Panc1 (cell line): ENCODE measurements at regions not wholly inside any gene's neighbourhood (a gene's known extent, or its start where the extent isn't known, plus 50 kb on each side); places are given as distances from the start of the nearest gene placed in this dataset.

Experiments
- ATAC-seq: fragments of 200-7000 bp; cut with Tn5 transposase; 2 replicates; pipeline ENCODE4 v1.9.1; 2020; ENCODE audit warnings: mild to moderate bottlenecking, moderate library complexity
- BruUV-seq: library from RNA; stranded (reverse); fragments of 400-500 nt; replicated peaks from 2 replicates; lab custom pipeline; 2021; lab: Mats Ljungman, UMichigan
- CTCF ChIA-PET: fragments of 300-600 bp; sonication (Branson Sonifier 250); formaldehyde crosslinking; loops from one replicate; lab custom pipeline; 2022; ENCODE audit warnings: antibody characterized with exemption; lab: Charles Lee
- POLR2A ChIA-PET: fragments of 300-600 bp; sonication (Branson Sonifier 250); formaldehyde crosslinking; loops from one replicate; lab custom pipeline; 2022; ENCODE audit warnings: antibody characterized with exemption; lab: Charles Lee
- DNase-seq: peaks from one replicate; pipeline ENCODE4 v3.0.0-alpha.2; 2010; ENCODE audit warnings: low read depth, low spot score
- H3K27ac ChIP-seq: 2 replicates; pipeline ENCODE4 v1.5.1; 2011; ENCODE audit warnings: mild to moderate bottlenecking, low read length, inconsistent platforms
- H3K27me3 ChIP-seq: fragments of 200-500 bp; sonication (Bioruptor generic); 2 replicates; pipeline ENCODE4 v1.6.0; 2014; ENCODE audit warnings: low read length, inconsistent platforms; ENCODE audit not compliant: control insufficient read depth, insufficient read depth
- H3K36me3 ChIP-seq: fragments of 200-500 bp; sonication (Bioruptor generic); 2 replicates; pipeline ENCODE4 v1.5.1; 2014; ENCODE audit warnings: inconsistent platforms, mild to moderate bottlenecking, low read length, moderate library complexity; ENCODE audit not compliant: control insufficient read depth, insufficient read depth
- H3K4me1 ChIP-seq: 2 replicates; pipeline ENCODE4 v1.5.1; 2011; ENCODE audit warnings: inconsistent platforms, mild to moderate bottlenecking, low read length, moderate library complexity; ENCODE audit not compliant: control insufficient read depth, insufficient read depth
- H3K4me3 ChIP-seq, 2 experiments: 2 replicates each; pipeline ENCODE4 v1.5.1; 2011 to 2012; ENCODE audit warnings: low read depth in 2 of 2, low read length in 2 of 2, mild to moderate bottlenecking in 2 of 2, inconsistent platforms in 1 of 2, moderate library complexity in 1 of 2
- H3K9me3 ChIP-seq: fragments of 200-500 bp; sonication (Bioruptor generic); 2 replicates; pipeline ENCODE4 v1.5.1; 2014; ENCODE audit warnings: low read depth, mild to moderate bottlenecking, inconsistent platforms, low read length, moderate library complexity; ENCODE audit not compliant: control insufficient read depth, insufficient read depth
- POLR2AphosphoS5 ChIP-seq: IDR thresholded peaks from 2 replicates; pipeline ENCODE4 v1.6.1; 2012; ENCODE audit warnings: mild to moderate bottlenecking, low read depth, low read length, moderate library complexity
- SIN3A ChIP-seq: IDR thresholded peaks from 2 replicates; pipeline ENCODE4 v1.6.1; 2012; ENCODE audit warnings: low read depth, mild to moderate bottlenecking, low read length, moderate library complexity, borderline replicate concordance; ENCODE audit not compliant: insufficient read depth
- TCF7L2 ChIP-seq: IDR thresholded peaks from 2 replicates; pipeline ENCODE4 v1.6.1; 2011; ENCODE audit warnings: mild to moderate bottlenecking, low read depth, low read length, inconsistent platforms
- in situ Hi-C: cut with HindIII; loops from 2 replicates; pipeline ENCODE4 v1.10.0; 2016; ENCODE audit warnings: low sequenced_read_pairs, low pct_unique_long_range_greater_than_20kb
- intact Hi-C: fragments of 100-400 bp; cut with micrococcal nuclease; formaldehyde crosslinking; loops from one replicate; pipeline ENCODE4 v1.10.0; 2022; ENCODE audit not compliant: unreplicated experiment
- TF ChIP-seq, protein P1 (sequence below): fragments of 450-650 bp; IDR thresholded peaks from 2 replicates; pipeline ENCODE4 v1.5.1; 2017; ENCODE audit warnings: mild to moderate bottlenecking
- TF ChIP-seq, protein P2 (sequence below), 2 experiments: IDR thresholded peaks; 2 replicates each; pipeline ENCODE4 v1.6.1; 2011 to 2012; ENCODE audit warnings: low read depth in 2 of 2, control low read depth in 1 of 2, low read length in 1 of 2, mild to moderate bottlenecking in 1 of 2, moderate library complexity in 1 of 2; ENCODE audit not compliant: insufficient read depth in 1 of 2

DNA sequence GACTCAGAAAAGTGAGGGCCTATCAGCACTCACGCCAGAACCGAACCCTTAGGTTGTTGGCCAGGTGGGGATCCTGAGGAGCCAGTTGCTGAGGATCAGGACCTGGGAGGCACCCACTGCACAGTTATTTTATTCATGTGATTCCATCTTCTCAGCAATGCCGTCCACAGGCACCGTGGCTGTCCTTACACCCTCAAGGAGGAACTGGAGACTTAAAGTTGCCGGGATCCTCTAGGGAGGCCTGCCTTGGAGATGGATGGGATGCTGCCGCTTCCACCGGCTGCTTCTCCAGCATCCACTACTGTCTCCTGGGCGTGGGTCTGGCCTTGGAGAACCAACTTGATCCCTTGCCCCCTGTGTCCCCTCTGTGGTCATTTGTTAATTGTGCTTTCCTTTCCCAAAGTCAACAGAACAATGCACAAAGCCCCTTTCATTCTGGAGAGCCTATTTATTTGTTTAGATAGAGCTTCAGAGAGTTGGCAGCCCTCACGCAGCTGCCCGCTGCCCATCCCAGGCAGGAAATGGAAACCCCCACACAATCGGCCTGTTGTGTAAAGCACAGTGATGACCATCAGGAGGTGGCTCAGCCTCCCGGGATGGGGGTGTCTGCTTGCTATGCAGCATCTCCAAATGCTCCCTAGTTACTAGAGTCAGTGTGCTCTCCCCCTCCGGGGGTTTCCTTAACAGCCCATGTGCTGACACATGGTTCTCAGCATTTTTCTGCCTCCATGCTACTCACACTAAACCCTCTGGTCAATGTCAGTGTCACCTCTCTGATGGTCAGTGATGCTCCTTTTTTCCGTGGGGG is 52.9 kb upstream of the IGFBP3 start:
- Histone ChIP-seq H3K27ac (no peak overlapping the region; the same call in 1 of the 2 replicates), H3K4me3 (no peak overlapping the region), H3K4me1 (peaks cover 21% of the 10 kb centered on the region), H3K27me3 (no peaks in the 10 kb centered on the region), H3K36me3 (no peaks in the 10 kb centered on the region), H3K9me3 (no peaks in the 10 kb centered on the region)
- CTCF ChIA-PET: no interaction called here
- intact Hi-C loops: no loop called here
- peak; percentile 60; the same call in 1 of the 2 replicates for ATAC-seq
- BruUV-seq: no TSS peak
- in situ Hi-C loops: no loop called here
- TF ChIP-seq TCF7L2 (peak; percentile 57; the same call in 1 of the 2 replicates), SIN3A (no peak)
- no peak for DNase-seq
- POLR2A ChIA-PET: no interaction called here

DNA sequence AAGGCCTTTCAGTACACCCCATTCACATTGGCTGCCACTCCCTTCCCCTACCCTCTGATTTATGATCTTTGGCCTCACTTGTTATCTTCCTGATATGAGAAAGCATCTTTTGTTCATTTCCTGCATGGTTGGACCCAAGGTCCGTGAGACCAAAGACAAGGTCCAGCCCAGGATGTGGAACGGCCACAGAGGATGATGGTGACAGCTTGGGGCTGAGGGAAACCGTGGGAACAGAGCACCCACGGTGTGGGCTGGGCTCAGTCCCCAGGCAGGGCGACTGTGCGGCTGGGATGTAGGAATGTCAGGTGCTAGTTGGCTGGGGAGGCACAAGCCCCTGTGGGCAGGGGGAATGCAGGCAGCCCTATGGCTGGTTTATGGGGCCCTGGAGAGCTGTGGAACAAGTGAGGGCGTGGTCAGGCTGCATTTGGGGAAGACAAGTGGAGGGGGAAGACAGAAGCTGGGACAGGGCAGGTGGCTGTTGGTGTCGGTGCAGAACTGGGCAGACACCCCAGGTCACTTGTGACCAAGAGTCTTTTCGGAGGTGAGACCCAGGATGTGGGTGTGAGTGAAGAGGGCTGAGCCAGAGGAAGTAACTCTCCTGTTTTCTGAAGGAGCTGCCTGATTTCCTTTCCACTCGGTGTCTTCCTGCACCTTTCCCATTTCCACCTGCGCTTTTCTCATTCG is 51.7 kb upstream of the IGFBP3 start:
- Histone ChIP-seq H3K36me3 (no peaks in the 10 kb centered on the region), H3K27ac (no peak overlapping the region), H3K27me3 (no peaks in the 10 kb centered on the region), H3K4me3 (no peak overlapping the region), H3K4me1 (peaks cover 10% of the 10 kb centered on the region; the same call in 1 of the 2 replicates), H3K9me3 (no peaks in the 10 kb centered on the region)
- ATAC-seq: no peak
- TF ChIP-seq SIN3A (no peak), POLR2AphosphoS5 (no peak), TCF7L2 (no peak)
- TF ChIP-seq, protein P1, sequence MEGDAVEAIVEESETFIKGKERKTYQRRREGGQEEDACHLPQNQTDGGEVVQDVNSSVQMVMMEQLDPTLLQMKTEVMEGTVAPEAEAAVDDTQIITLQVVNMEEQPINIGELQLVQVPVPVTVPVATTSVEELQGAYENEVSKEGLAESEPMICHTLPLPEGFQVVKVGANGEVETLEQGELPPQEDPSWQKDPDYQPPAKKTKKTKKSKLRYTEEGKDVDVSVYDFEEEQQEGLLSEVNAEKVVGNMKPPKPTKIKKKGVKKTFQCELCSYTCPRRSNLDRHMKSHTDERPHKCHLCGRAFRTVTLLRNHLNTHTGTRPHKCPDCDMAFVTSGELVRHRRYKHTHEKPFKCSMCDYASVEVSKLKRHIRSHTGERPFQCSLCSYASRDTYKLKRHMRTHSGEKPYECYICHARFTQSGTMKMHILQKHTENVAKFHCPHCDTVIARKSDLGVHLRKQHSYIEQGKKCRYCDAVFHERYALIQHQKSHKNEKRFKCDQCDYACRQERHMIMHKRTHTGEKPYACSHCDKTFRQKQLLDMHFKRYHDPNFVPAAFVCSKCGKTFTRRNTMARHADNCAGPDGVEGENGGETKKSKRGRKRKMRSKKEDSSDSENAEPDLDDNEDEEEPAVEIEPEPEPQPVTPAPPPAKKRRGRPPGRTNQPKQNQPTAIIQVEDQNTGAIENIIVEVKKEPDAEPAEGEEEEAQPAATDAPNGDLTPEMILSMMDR: no peak
- TF ChIP-seq, protein P2, sequence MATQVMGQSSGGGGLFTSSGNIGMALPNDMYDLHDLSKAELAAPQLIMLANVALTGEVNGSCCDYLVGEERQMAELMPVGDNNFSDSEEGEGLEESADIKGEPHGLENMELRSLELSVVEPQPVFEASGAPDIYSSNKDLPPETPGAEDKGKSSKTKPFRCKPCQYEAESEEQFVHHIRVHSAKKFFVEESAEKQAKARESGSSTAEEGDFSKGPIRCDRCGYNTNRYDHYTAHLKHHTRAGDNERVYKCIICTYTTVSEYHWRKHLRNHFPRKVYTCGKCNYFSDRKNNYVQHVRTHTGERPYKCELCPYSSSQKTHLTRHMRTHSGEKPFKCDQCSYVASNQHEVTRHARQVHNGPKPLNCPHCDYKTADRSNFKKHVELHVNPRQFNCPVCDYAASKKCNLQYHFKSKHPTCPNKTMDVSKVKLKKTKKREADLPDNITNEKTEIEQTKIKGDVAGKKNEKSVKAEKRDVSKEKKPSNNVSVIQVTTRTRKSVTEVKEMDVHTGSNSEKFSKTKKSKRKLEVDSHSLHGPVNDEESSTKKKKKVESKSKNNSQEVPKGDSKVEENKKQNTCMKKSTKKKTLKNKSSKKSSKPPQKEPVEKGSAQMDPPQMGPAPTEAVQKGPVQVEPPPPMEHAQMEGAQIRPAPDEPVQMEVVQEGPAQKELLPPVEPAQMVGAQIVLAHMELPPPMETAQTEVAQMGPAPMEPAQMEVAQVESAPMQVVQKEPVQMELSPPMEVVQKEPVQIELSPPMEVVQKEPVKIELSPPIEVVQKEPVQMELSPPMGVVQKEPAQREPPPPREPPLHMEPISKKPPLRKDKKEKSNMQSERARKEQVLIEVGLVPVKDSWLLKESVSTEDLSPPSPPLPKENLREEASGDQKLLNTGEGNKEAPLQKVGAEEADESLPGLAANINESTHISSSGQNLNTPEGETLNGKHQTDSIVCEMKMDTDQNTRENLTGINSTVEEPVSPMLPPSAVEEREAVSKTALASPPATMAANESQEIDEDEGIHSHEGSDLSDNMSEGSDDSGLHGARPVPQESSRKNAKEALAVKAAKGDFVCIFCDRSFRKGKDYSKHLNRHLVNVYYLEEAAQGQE (IDR thresholded peaks at IDR 0.05; ENCODE audit: insufficient read depth in 1 of 2, low read depth in 2 of 2, low read length in 1 of 2): no peak
- POLR2A ChIA-PET: no interaction called here
- DNase-seq: no peak
- CTCF ChIA-PET: no interaction called here
- in situ Hi-C loops (no loop called here), intact Hi-C loops (no loop called here)
- no TSS peak for BruUV-seq
